Superior temporal gyrus (tissue), 1 donor: ENCODE measurements at regions not wholly inside any gene's neighbourhood (a gene's known extent, or its start where the extent isn't known, plus 50 kb on each side); places are given as distances from the start of the nearest gene placed in this dataset.
A peak's percentile ranks its signal among the peaks of the same experiment; 100 is the strongest.
"Not testable (repeated sequence)": the region's sequence is repeated elsewhere in the genome, so short reads cannot be mapped to it uniquely, and the experiment has no call there.

Source experiments
- DNase-seq: peaks from one replicate; pipeline ENCODE4 v3.0.0-alpha.2; 2016; ENCODE audit errors: extremely low spot score

GRCh38 chr10:21145751-21146435 lies 248.8 kb upstream of the NEBL start:
- DNase-seq, result peak; percentile 47

- DNase-seq, result no peak
Measured at GRCh38 chr10:21144047-21144446, 246.9 kb upstream of the NEBL start.

- no peak for DNase-seq
Measured at GRCh38 chr10:21141946-21142492, 244.9 kb upstream of the NEBL start.

GRCh38 chr10:21138769-21139340 lies 241.7 kb upstream of the NEBL start:
- no peak for DNase-seq

- no peak for DNase-seq
Measured at GRCh38 chr10:21135023-21135931, 238.2 kb upstream of the NEBL start.

GRCh38 chr10:21134645-21135022 lies 237.5 kb upstream of the NEBL start:
- no peak for DNase-seq

GRCh38 chr10:21130683-21131442 lies 233.8 kb upstream of the NEBL start:
- no peak for DNase-seq

GRCh38 chr10:21130108-21130507 lies 233.0 kb upstream of the NEBL start:
- no peak for DNase-seq

GRCh38 chr10:21125471-21126228 lies 228.5 kb upstream of the NEBL start:
- DNase-seq, result no peak

GRCh38 chr10:21122907-21123306 lies 225.8 kb upstream of the NEBL start:
- no peak for DNase-seq

GRCh38 chr10:21121822-21122221 lies 224.7 kb upstream of the NEBL start:
- DNase-seq, result not testable (repeated sequence)

- DNase-seq, result no peak
Measured at GRCh38 chr10:21114683-21115082, 217.6 kb upstream of the NEBL start.

GRCh38 chr10:21110358-21110757 lies 213.2 kb upstream of the NEBL start:
- DNase-seq, result no peak

GRCh38 chr10:21106931-21107330 lies 209.8 kb upstream of the NEBL start:
- DNase-seq, result not testable (repeated sequence)

GRCh38 chr10:21105331-21105730 lies 208.2 kb upstream of the NEBL start:
- DNase-seq, result not testable (repeated sequence)

- DNase-seq, result no peak
Measured at GRCh38 chr10:21100871-21101514, 203.9 kb upstream of the NEBL start.

GRCh38 chr10:21100190-21100589 lies 203.1 kb upstream of the NEBL start:
- peak; percentile 47 for DNase-seq

GRCh38 chr10:21099291-21100062 lies 202.4 kb upstream of the NEBL start:
- DNase-seq, result peak; percentile 45

- DNase-seq, result no peak
Measured at GRCh38 chr10:21097926-21098355, 200.8 kb upstream of the NEBL start.
